Chondrocyte (in vitro differentiated cells): ENCODE measurements at regions not wholly inside any gene's neighbourhood (a gene's known extent, or its start where the extent isn't known, plus 50 kb on each side); places are given as distances from the start of the nearest gene placed in this dataset.

Experiments used
- DNase-seq: peaks from one replicate; pipeline ENCODE4 v3.0.0; 2021; ENCODE audit warnings: mixed read lengths, low spot score
- H3K27ac Mint-ChIP-seq: one replicate; pipeline ENCODE4 v1.8.0; 2021; ENCODE audit warnings: mild to moderate bottlenecking, moderate library complexity, mixed read lengths; ENCODE audit not compliant: unreplicated experiment
- H3K27me3 Mint-ChIP-seq: 2 replicates; pipeline ENCODE4 v1.8.0; 2021; ENCODE audit warnings: low read depth, mixed read lengths
- H3K36me3 Mint-ChIP-seq: 2 replicates; pipeline ENCODE4 v1.8.0; 2021; ENCODE audit warnings: low read depth, mixed read lengths
- H3K4me1 Mint-ChIP-seq: 2 replicates; pipeline ENCODE4 v1.8.0; 2021; ENCODE audit warnings: low read depth, mild to moderate bottlenecking, mixed read lengths
- H3K4me3 Mint-ChIP-seq: one replicate; pipeline ENCODE4 v1.8.0; 2021; ENCODE audit warnings: mild to moderate bottlenecking, moderate library complexity, mixed read lengths; ENCODE audit not compliant: unreplicated experiment
- H3K9me3 Mint-ChIP-seq: 2 replicates; pipeline ENCODE4 v1.8.0; 2021; ENCODE audit warnings: low read depth, mixed read lengths
- CTCF ChIP-seq: fragments of 200-600 bp; sonication (generic); IDR thresholded peaks from 2 replicates; pipeline ENCODE4 v1.5.0; 2021; ENCODE audit warnings: antibody characterized with exemption, mild to moderate bottlenecking, moderate library complexity

- TF ChIP-seq CTCF = no peak
- peaks cover 4% of the 10 kb centered on the region for H3K27me3 Mint-ChIP-seq
- no peak overlapping the region for H3K4me3 Mint-ChIP-seq
- H3K36me3 Mint-ChIP-seq = no peaks in the 10 kb centered on the region
- H3K9me3 Mint-ChIP-seq = no peaks in the 10 kb centered on the region
- DNase-seq = no peak
- H3K27ac Mint-ChIP-seq = no peak overlapping the region
- no peaks in the 10 kb centered on the region for H3K4me1 Mint-ChIP-seq
Measured at GRCh38 chr3:67896130-67896529, 241.7 kb upstream of the SUCLG2 start.

- no peak overlapping the region for H3K4me3 Mint-ChIP-seq
Measured at GRCh38 chr3:67894510-67894909, 240.1 kb upstream of the SUCLG2 start.

GRCh38 chr3:67884345-67884744 lies 229.9 kb upstream of the SUCLG2 start:
- peaks cover 2% of the 10 kb centered on the region for H3K27me3 Mint-ChIP-seq
- no peaks in the 10 kb centered on the region for H3K4me1 Mint-ChIP-seq
- DNase-seq = no peak
- peaks cover 13% of the 10 kb centered on the region for H3K9me3 Mint-ChIP-seq
- no peak overlapping the region for H3K27ac Mint-ChIP-seq
- no peak for TF ChIP-seq CTCF
- H3K4me3 Mint-ChIP-seq = no peak overlapping the region
- H3K36me3 Mint-ChIP-seq = no peaks in the 10 kb centered on the region

More at GRCh38 chr3:67894510-67894909, 240.1 kb upstream of the SUCLG2 start:
- TF ChIP-seq CTCF = no peak
- Mint-ChIP-seq H3K4me1 (no peaks in the 10 kb centered on the region), H3K36me3 (no peaks in the 10 kb centered on the region), H3K9me3 (peaks cover 10% of the 10 kb centered on the region), H3K27me3 (peaks cover 4% of the 10 kb centered on the region), H3K27ac (no peak overlapping the region)
- no peak for DNase-seq

GRCh38 chr3:67883766-67884165 lies 229.4 kb upstream of the SUCLG2 start:
- no peak overlapping the region for H3K27ac Mint-ChIP-seq
- H3K36me3 Mint-ChIP-seq = no peaks in the 10 kb centered on the region
- no peak for TF ChIP-seq CTCF
- H3K4me1 Mint-ChIP-seq = no peaks in the 10 kb centered on the region
- peaks cover 4% of the 10 kb centered on the region for H3K27me3 Mint-ChIP-seq
- H3K4me3 Mint-ChIP-seq = no peak overlapping the region
- no peak for DNase-seq
- peaks cover 11% of the 10 kb centered on the region for H3K9me3 Mint-ChIP-seq

GRCh38 chr3:67882981-67883380 lies 228.6 kb upstream of the SUCLG2 start:
- DNase-seq = no peak
- Mint-ChIP-seq H3K27ac (no peak overlapping the region), H3K4me1 (no peaks in the 10 kb centered on the region), H3K9me3 (peaks cover 6% of the 10 kb centered on the region), H3K36me3 (no peaks in the 10 kb centered on the region), H3K27me3 (peaks cover 4% of the 10 kb centered on the region), H3K4me3 (no peak overlapping the region)
- TF ChIP-seq CTCF = no peak
